GM12878 (cell line): ENCODE measurements at regions not wholly inside any gene's neighbourhood (a gene's known extent, or its start where the extent isn't known, plus 50 kb on each side); places are given as distances from the start of the nearest gene placed in this dataset.

Experiments
- ATAC-seq: fragments of 200-7000 bp; cut with Tn5 transposase; 3 replicates; pipeline ENCODE4 v1.9.1; 2020; ENCODE audit warnings: mild to moderate bottlenecking, moderate library complexity
- BruUV-seq: library from RNA; stranded (reverse); fragments of 400-500 nt; replicated peaks from 2 replicates; lab custom pipeline; 2021; lab: Mats Ljungman, UMichigan
- CTCF ChIA-PET: fragments of 300-600 bp; sonication (Branson Sonifier 250); formaldehyde crosslinking; extraction: SDS; loops from one replicate; lab custom pipeline; 2021; ENCODE audit warnings: inconsistent platforms; lab: Yijun Ruan, JAX
- POLR2A ChIA-PET: fragments of 350-600 bp; formaldehyde crosslinking; extraction: SDS; loops from one replicate; lab custom pipeline; 2021; ENCODE audit warnings: inconsistent platforms; lab: Charles Lee
- RAD21 ChIA-PET: fragments of 300-600 bp; sonication (Branson Sonifier 250); formaldehyde crosslinking; loops from one replicate; lab custom pipeline; 2023; ENCODE audit warnings: antibody characterized with exemption; ENCODE audit not compliant: unreplicated experiment; lab: Charles Lee
- SMC1A ChIA-PET: fragments of 300-600 bp; sonication (Branson Sonifier 250); formaldehyde crosslinking; loops from one replicate; lab custom pipeline; 2023; ENCODE audit not compliant: unreplicated experiment, uncharacterized antibody; lab: Charles Lee
- DNase-seq: peaks from one replicate; pipeline ENCODE4 v3.0.0-alpha.2; 2011; ENCODE audit warnings: low read depth, low spot score
- FAIRE-seq: peaks from 3 replicates; lab custom pipeline; 2011; peaks lifted over from hg19 to GRCh38; lab: Jason Lieb, UNC
- H2AFZ ChIP-seq: 2 replicates; pipeline ENCODE4 v1.6.0; 2011; ENCODE audit warnings: low read depth, low read length, control low read depth; ENCODE audit not compliant: control insufficient read depth
- H3K27ac ChIP-seq: 2 replicates; pipeline ENCODE4 v1.5.1; 2011; ENCODE audit warnings: control low read depth; ENCODE audit not compliant: control insufficient read depth, insufficient read depth
- H3K27me3 ChIP-seq, 2 experiments: replicated peaks in 1 of 2; 2 replicates each; pipeline versions ENCODE4 v1.6.0 to v1.6.1; 2011; ENCODE audit warnings: low read length in 1 of 2; ENCODE audit not compliant: control insufficient read depth in 2 of 2, insufficient read depth in 2 of 2
- H3K36me3 ChIP-seq, 2 experiments: 2 replicates each; pipeline ENCODE4 v1.5.1; 2011; ENCODE audit warnings: low read length in 1 of 2; ENCODE audit not compliant: control insufficient read depth in 2 of 2, insufficient read depth in 2 of 2
- H3K4me1 ChIP-seq: 2 replicates; pipeline ENCODE4 v1.6.1; 2011; ENCODE audit warnings: mild to moderate bottlenecking, low read length, moderate library complexity, mixed read lengths; ENCODE audit not compliant: control insufficient read depth, insufficient read depth
- H3K4me2 ChIP-seq: 2 replicates; pipeline ENCODE4 v1.6.0; 2011; ENCODE audit warnings: control low read depth; ENCODE audit not compliant: control insufficient read depth, insufficient read depth
- H3K4me3 ChIP-seq: fragments of 200-600 bp; sonication (generic); 2 replicates; pipeline ENCODE4 v1.5.1; 2016
- H3K79me2 ChIP-seq: 2 replicates; pipeline ENCODE4 v1.6.0; 2011; ENCODE audit warnings: low read length; ENCODE audit not compliant: control insufficient read depth, insufficient read depth
- H3K9ac ChIP-seq: 2 replicates; pipeline ENCODE4 v1.8.0; 2011; ENCODE audit warnings: low read length, control low read depth, mixed read lengths; ENCODE audit not compliant: control insufficient read depth, insufficient read depth
- H3K9me3 ChIP-seq: replicated peaks from 3 replicates; pipeline ENCODE4 v1.5.1; 2011; ENCODE audit warnings: mild to moderate bottlenecking, low read length; ENCODE audit not compliant: control insufficient read depth, insufficient read depth
- H4K20me1 ChIP-seq: 2 replicates; pipeline ENCODE4 v1.6.0; 2011; ENCODE audit not compliant: control insufficient read depth, insufficient read depth
- BACH1 ChIP-seq: fragments of 450-650 bp; IDR thresholded peaks from 2 replicates; pipeline ENCODE4 v1.6.1; 2017; ENCODE audit warnings: mild to moderate bottlenecking, borderline replicate concordance
- HDGF ChIP-seq: fragments of 450-650 bp; IDR thresholded peaks from 2 replicates; pipeline ENCODE4 v1.6.1; 2016; ENCODE audit warnings: antibody characterized with exemption
- MYB ChIP-seq: fragments of 150-350 bp; IDR thresholded peaks from 2 replicates; pipeline ENCODE4 v1.6.1; 2014; ENCODE audit warnings: mild to moderate bottlenecking, low read depth, low read length, borderline replicate concordance
- NR2C2 ChIP-seq: IDR thresholded peaks from 2 replicates; pipeline ENCODE4 v1.6.1; 2011; ENCODE audit warnings: borderline replicate concordance, low read depth; ENCODE audit not compliant: control insufficient read depth, insufficient read length
- PRDM15 ChIP-seq: fragments of 450-650 bp; formaldehyde crosslinking; IDR thresholded peaks from 2 replicates; pipeline ENCODE4 v1.4.0; 2020; ENCODE audit warnings: mild to moderate bottlenecking, moderate library complexity
- RFX5 ChIP-seq: IDR thresholded peaks from 2 replicates; pipeline ENCODE4 v1.6.1; 2011; ENCODE audit warnings: low read depth, low read length, improper control_type of control experiment
- WGBS: methylation state at CpG from one replicate; pipeline ENCODE4 v1.1.6; 2016; ENCODE audit warnings: low lambda C conversion rate; ENCODE audit not compliant: insufficient replicate concordance, insufficient coverage; ENCODE audit errors: missing lambda C conversion rate; 5-methylcytosine and 5-hydroxymethylcytosine counted together
- in situ Hi-C: fragments of 300-500 bp; cut with MboI; formaldehyde crosslinking; loops from 9 replicates; pipeline ENCODE4 v1.14.3; 2018; ENCODE audit warnings: mixed read lengths
- intact Hi-C: fragments of 100-400 bp; cut with micrococcal nuclease; formaldehyde crosslinking; loops from one replicate; pipeline ENCODE4 v1.14.2; 2022; ENCODE audit not compliant: unreplicated experiment
- TF ChIP-seq, protein P1 (sequence below): fragments of 150-350 bp; IDR thresholded peaks from 2 replicates; pipeline ENCODE4 v1.6.1; 2014; ENCODE audit warnings: mild to moderate bottlenecking, low read depth, low read length

DNA sequence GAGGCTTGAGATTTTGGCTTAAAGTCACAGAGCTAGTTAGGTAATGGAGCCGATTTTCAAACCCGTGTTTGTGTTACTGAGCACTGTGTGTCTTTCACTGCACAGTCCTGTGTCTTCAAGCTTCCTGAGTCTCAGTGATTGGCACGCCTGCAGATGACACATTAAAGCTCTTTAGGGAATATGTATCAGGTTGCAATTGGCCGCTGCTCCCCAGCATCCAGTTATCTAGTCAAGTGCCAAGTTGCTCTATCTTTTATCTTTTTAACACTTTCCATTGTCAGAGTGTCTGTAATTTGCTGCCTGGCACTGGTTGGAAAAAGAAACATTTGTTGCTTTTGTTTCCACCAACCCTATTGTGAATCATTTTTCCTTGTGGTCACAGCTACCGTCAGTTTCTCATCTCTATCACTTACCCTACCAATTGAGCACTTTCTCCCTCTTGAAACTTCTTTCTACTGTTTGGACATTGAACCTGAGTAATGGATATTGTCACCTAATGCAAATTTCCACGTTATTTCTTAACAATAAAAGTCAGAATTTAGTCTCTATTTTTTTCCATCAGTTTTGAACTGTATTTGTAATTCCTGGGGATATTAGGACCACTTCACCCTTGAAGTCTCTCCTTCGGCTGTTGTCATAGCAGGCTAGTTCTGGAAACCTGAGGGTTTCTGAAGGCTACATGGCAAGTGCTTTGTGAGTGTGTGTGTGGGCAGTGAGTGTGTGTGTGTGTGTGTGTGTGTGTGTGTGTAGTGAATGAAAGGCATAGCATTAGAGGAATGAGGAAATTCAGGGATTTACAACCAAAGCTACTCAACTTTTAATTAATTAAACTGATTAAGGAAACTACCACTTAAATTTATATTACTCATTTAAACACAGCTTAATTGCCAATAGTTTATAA lies 274.3 kb downstream of the ISL1 start:
- SMC1A ChIA-PET = interaction anchor here (0.8 to 1.7 kb wide), 3 partner anchors 8 to 78 kb away, joined by 3 to 4 read pairs (median 3); no protein-coding TSS in a partner anchor
- POLR2A ChIA-PET = no interaction called here
- no peaks in the 10 kb centered on the region for H3K9me3 ChIP-seq
- no peak overlapping the region for H2AFZ ChIP-seq
- H3K27me3 ChIP-seq = no peaks in the 10 kb centered on the region
- in situ Hi-C loops = no loop called here
- RAD21 ChIA-PET = no interaction called here
- 0% methylated on average over 7 of the region's 7 CpGs for WGBS
- intact Hi-C loops = no loop called here
- no peak overlapping the region for H3K9ac ChIP-seq
- H3K4me2 ChIP-seq = no peak overlapping the region
- CTCF ChIA-PET = interaction anchor here (1.2 kb wide), 1 partner anchor 10 kb away, joined by 4 read pairs; no protein-coding TSS in a partner anchor
- no peaks in the 10 kb centered on the region for H3K36me3 ChIP-seq
- TF ChIP-seq MYB (no peak), RFX5 (no peak), BACH1 (no peak), NR2C2 (no peak), HDGF (no peak), PRDM15 (no peak)
- TF ChIP-seq, protein P1, sequence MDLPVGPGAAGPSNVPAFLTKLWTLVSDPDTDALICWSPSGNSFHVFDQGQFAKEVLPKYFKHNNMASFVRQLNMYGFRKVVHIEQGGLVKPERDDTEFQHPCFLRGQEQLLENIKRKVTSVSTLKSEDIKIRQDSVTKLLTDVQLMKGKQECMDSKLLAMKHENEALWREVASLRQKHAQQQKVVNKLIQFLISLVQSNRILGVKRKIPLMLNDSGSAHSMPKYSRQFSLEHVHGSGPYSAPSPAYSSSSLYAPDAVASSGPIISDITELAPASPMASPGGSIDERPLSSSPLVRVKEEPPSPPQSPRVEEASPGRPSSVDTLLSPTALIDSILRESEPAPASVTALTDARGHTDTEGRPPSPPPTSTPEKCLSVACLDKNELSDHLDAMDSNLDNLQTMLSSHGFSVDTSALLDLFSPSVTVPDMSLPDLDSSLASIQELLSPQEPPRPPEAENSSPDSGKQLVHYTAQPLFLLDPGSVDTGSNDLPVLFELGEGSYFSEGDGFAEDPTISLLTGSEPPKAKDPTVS = no peak
- TF ChIP-seq, all 136 proteins: peak for 0
- Histone ChIP-seq H3K4me1 (no peaks in the 10 kb centered on the region), H3K79me2 (no peaks in the 10 kb centered on the region), H3K27ac (no peak overlapping the region), H3K4me3 (no peak overlapping the region), H4K20me1 (no peaks in the 10 kb centered on the region)
- ATAC-seq (no peak), FAIRE-seq (no peak), DNase-seq (no peak)
- no TSS peak for BruUV-seq
